WTC11 (cell line): ENCODE measurements at regions not wholly inside any gene's neighbourhood (a gene's known extent, or its start where the extent isn't known, plus 50 kb on each side); places are given as distances from the start of the nearest gene placed in this dataset.

Source experiments
- CBFB ChIP-seq: sonication (generic); formaldehyde crosslinking; IDR thresholded peaks from 2 replicates; pipeline ENCODE4 v1.8.1; 2022; ENCODE audit warnings: mild to moderate bottlenecking, low read depth, missing genetic modification reagents
- CTCF ChIP-seq: fragments of 200-600 bp; IDR thresholded peaks from 2 replicates; pipeline ENCODE4 v1.8.0; 2022; ENCODE audit warnings: antibody characterized with exemption
- ESRRA ChIP-seq: sonication (generic); formaldehyde crosslinking; IDR thresholded peaks from 2 replicates; pipeline ENCODE4 v1.8.1; 2022; ENCODE audit warnings: mild to moderate bottlenecking, missing genetic modification reagents, borderline replicate concordance
- HMGXB4 ChIP-seq: sonication (generic); formaldehyde crosslinking; IDR thresholded peaks from 2 replicates; pipeline ENCODE4 v1.8.1; 2023; ENCODE audit warnings: mild to moderate bottlenecking, moderate library complexity, missing genetic modification reagents
- NFYB ChIP-seq: sonication (generic); formaldehyde crosslinking; conservative IDR thresholded peaks from 2 replicates; pipeline ENCODE4 v1.8.0; 2022; ENCODE audit warnings: low read depth, missing genetic modification reagents
- NR2C2 ChIP-seq: sonication (generic); formaldehyde crosslinking; IDR thresholded peaks from 2 replicates; pipeline ENCODE4 v1.8.0; 2022; ENCODE audit warnings: mild to moderate bottlenecking, missing genetic modification reagents
- RELA ChIP-seq: sonication (generic); formaldehyde crosslinking; IDR thresholded peaks from 2 replicates; pipeline ENCODE4 v1.8.1; 2022; ENCODE audit warnings: missing genetic modification reagents, mild to moderate bottlenecking, borderline replicate concordance
- RORB ChIP-seq: fragments of 250-450 bp; sonication (Bioruptor Pico); IDR thresholded peaks from 2 replicates; pipeline ENCODE4 v1.9.0; 2021; ENCODE audit warnings: mild to moderate bottlenecking
- TEAD4 ChIP-seq: sonication (generic); formaldehyde crosslinking; IDR thresholded peaks from 2 replicates; pipeline ENCODE4 v1.8.0; 2022; ENCODE audit warnings: mild to moderate bottlenecking, missing genetic modification reagents
- ZNF121 ChIP-seq: sonication (generic); formaldehyde crosslinking; IDR thresholded peaks from 2 replicates; pipeline ENCODE4 v1.8.0; 2023; ENCODE audit warnings: missing genetic modification reagents

GRCh38 chr4:95929448-95930064 lies 89.7 kb downstream of the PDHA2 start:
- no peak for TF ChIP-seq RORB (CRISPR knock-in tag)
- TF ChIP-seq HMGXB4 (CRISPR knock-in tag), result no peak
- TF ChIP-seq CTCF, result no peak
- TF ChIP-seq TEAD4 (CRISPR knock-in tag), result no peak
- no peak for TF ChIP-seq ESRRA (CRISPR knock-in tag)
- no peak for TF ChIP-seq ZNF121 (CRISPR knock-in tag)
- TF ChIP-seq CBFB (CRISPR knock-in tag), result no peak
- TF ChIP-seq NFYB (CRISPR knock-in tag), result no peak
- no peak for TF ChIP-seq NR2C2 (CRISPR knock-in tag)
- TF ChIP-seq RELA, result no peak
